ENCODE measurements at regions not wholly inside any gene's neighbourhood (a gene's known extent, or its start where the extent isn't known, plus 50 kb on each side); places are given as distances from the start of the nearest gene placed in this dataset.

GRCh38 chr9:90107726-90108655 is 503.2 kb downstream of the GADD45G start:
- Histone ChIP-seq H3K4me3 (ENCODE audit: low read depth in 1 of 2, low read length in 2 of 2) (no peak overlapping the region), H3K27me3 (ENCODE audit: control insufficient read depth in 1 of 2, insufficient read depth in 2 of 2, low read length in 2 of 2) (no peaks in the 10 kb centered on the region), H3K4me1 (ENCODE audit: control insufficient read depth in 2 of 2, insufficient read depth in 2 of 2, low read length in 1 of 2) (no peaks in the 10 kb centered on the region), H3K9me3 (ENCODE audit: control insufficient read depth in 2 of 2, insufficient read depth in 1 of 2, low read depth in 1 of 2, low read length in 1 of 2) (no peaks in the 10 kb centered on the region), H3K27ac (ENCODE audit: low read depth in 2 of 2, low read length in 1 of 2) (peak overlapping the region in 1 of 2 donors; percentile 31), H3K36me3 (ENCODE audit: control insufficient read depth in 2 of 2, insufficient read depth in 2 of 2, low read length in 1 of 2) (no peaks in the 10 kb centered on the region)
- 35 to 47% methylated on average over 7 of the region's 7 CpGs for WGBS, 2 donors

- Histone ChIP-seq H3K4me3 (ENCODE audit: low read depth in 1 of 2, low read length in 2 of 2) (no peak overlapping the region), H3K36me3 (ENCODE audit: control insufficient read depth in 2 of 2, insufficient read depth in 2 of 2, low read length in 1 of 2) (no peaks in the 10 kb centered on the region), H3K27ac (ENCODE audit: low read depth in 2 of 2, low read length in 1 of 2) (no peak overlapping the region), H3K9me3 (ENCODE audit: control insufficient read depth in 2 of 2, insufficient read depth in 1 of 2, low read depth in 1 of 2, low read length in 1 of 2) (no peaks in the 10 kb centered on the region), H3K4me1 (ENCODE audit: control insufficient read depth in 2 of 2, insufficient read depth in 2 of 2, low read length in 1 of 2) (no peaks in the 10 kb centered on the region), H3K27me3 (ENCODE audit: control insufficient read depth in 1 of 2, insufficient read depth in 2 of 2, low read length in 2 of 2) (no peaks in the 10 kb centered on the region)
- 42 to 47% methylated on average over 4 of the region's 4 CpGs for WGBS, 2 donors
Observed at GRCh38 chr9:90112788-90113187, 508.0 kb downstream of the GADD45G start.

GRCh38 chr9:90114641-90115425 is 510.0 kb downstream of the GADD45G start:
- no peak overlapping the region for H3K4me3 ChIP-seq (ENCODE audit: low read depth in 1 of 2, low read length in 2 of 2)
- no peaks in the 10 kb centered on the region for H3K9me3 ChIP-seq (ENCODE audit: control insufficient read depth in 2 of 2, insufficient read depth in 1 of 2, low read depth in 1 of 2, low read length in 1 of 2)
- H3K27me3 ChIP-seq (ENCODE audit: control insufficient read depth in 1 of 2, insufficient read depth in 2 of 2, low read length in 2 of 2): no peaks in the 10 kb centered on the region
- H3K27ac ChIP-seq (ENCODE audit: low read depth in 2 of 2, low read length in 1 of 2): no peak overlapping the region
- no peaks in the 10 kb centered on the region for H3K36me3 ChIP-seq (ENCODE audit: control insufficient read depth in 2 of 2, insufficient read depth in 2 of 2, low read length in 1 of 2)
- no peaks in the 10 kb centered on the region for H3K4me1 ChIP-seq (ENCODE audit: control insufficient read depth in 2 of 2, insufficient read depth in 2 of 2, low read length in 1 of 2)
- WGBS, 2 donors: 60 to 69% methylated on average over 4 of the region's 4 CpGs

- no peaks in the 10 kb centered on the region for H3K9me3 ChIP-seq (ENCODE audit: control insufficient read depth in 2 of 2, insufficient read depth in 1 of 2, low read depth in 1 of 2, low read length in 1 of 2)
- H3K36me3 ChIP-seq (ENCODE audit: control insufficient read depth in 2 of 2, insufficient read depth in 2 of 2, low read length in 1 of 2): no peaks in the 10 kb centered on the region
- no peaks in the 10 kb centered on the region for H3K4me1 ChIP-seq (ENCODE audit: control insufficient read depth in 2 of 2, insufficient read depth in 2 of 2, low read length in 1 of 2)
- H3K27me3 ChIP-seq (ENCODE audit: control insufficient read depth in 1 of 2, insufficient read depth in 2 of 2, low read length in 2 of 2): no peaks in the 10 kb centered on the region
- H3K4me3 ChIP-seq (ENCODE audit: low read depth in 1 of 2, low read length in 2 of 2): no peak overlapping the region
- WGBS, 2 donors: 63 to 68% methylated on average over 7 of the region's 7 CpGs
- H3K27ac ChIP-seq (ENCODE audit: low read depth in 2 of 2, low read length in 1 of 2): no peak overlapping the region
Observed at GRCh38 chr9:90121762-90122161, 517.0 kb downstream of the GADD45G start.

GRCh38 chr9:90124961-90125360 is 517.7 kb downstream of the DIRAS2 start:
- Histone ChIP-seq H3K36me3 (ENCODE audit: control insufficient read depth in 2 of 2, insufficient read depth in 2 of 2, low read length in 1 of 2) (no peaks in the 10 kb centered on the region), H3K27ac (ENCODE audit: low read depth in 2 of 2, low read length in 1 of 2) (no peak overlapping the region), H3K9me3 (ENCODE audit: control insufficient read depth in 2 of 2, insufficient read depth in 1 of 2, low read depth in 1 of 2, low read length in 1 of 2) (no peaks in the 10 kb centered on the region), H3K4me1 (ENCODE audit: control insufficient read depth in 2 of 2, insufficient read depth in 2 of 2, low read length in 1 of 2) (no peaks in the 10 kb centered on the region), H3K4me3 (ENCODE audit: low read depth in 1 of 2, low read length in 2 of 2) (no peak overlapping the region), H3K27me3 (ENCODE audit: control insufficient read depth in 1 of 2, insufficient read depth in 2 of 2, low read length in 2 of 2) (no peaks in the 10 kb centered on the region)
- WGBS, 2 donors: 58 to 72% methylated on average over 1 of the region's 1 CpG

GRCh38 chr9:90127923-90128322 is 514.7 kb downstream of the DIRAS2 start:
- Histone ChIP-seq H3K9me3 (ENCODE audit: control insufficient read depth in 2 of 2, insufficient read depth in 1 of 2, low read depth in 1 of 2, low read length in 1 of 2) (peaks cover 0 to 1% of the 10 kb centered on the region in 2 donors), H3K4me1 (ENCODE audit: control insufficient read depth in 2 of 2, insufficient read depth in 2 of 2, low read length in 1 of 2) (no peaks in the 10 kb centered on the region), H3K4me3 (ENCODE audit: low read depth in 1 of 2, low read length in 2 of 2) (no peak overlapping the region), H3K27me3 (ENCODE audit: control insufficient read depth in 1 of 2, insufficient read depth in 2 of 2, low read length in 2 of 2) (no peaks in the 10 kb centered on the region), H3K36me3 (ENCODE audit: control insufficient read depth in 2 of 2, insufficient read depth in 2 of 2, low read length in 1 of 2) (no peaks in the 10 kb centered on the region), H3K27ac (ENCODE audit: low read depth in 2 of 2, low read length in 1 of 2) (no peak overlapping the region)
- 88 to 89% methylated on average over 5 of the region's 5 CpGs for WGBS, 2 donors

- Histone ChIP-seq H3K27me3 (ENCODE audit: control insufficient read depth in 1 of 2, insufficient read depth in 2 of 2, low read length in 2 of 2) (no peaks in the 10 kb centered on the region), H3K9me3 (ENCODE audit: control insufficient read depth in 2 of 2, insufficient read depth in 1 of 2, low read depth in 1 of 2, low read length in 1 of 2) (peaks cover 0 to 1% of the 10 kb centered on the region in 2 donors), H3K4me3 (ENCODE audit: low read depth in 1 of 2, low read length in 2 of 2) (no peak overlapping the region), H3K4me1 (ENCODE audit: control insufficient read depth in 2 of 2, insufficient read depth in 2 of 2, low read length in 1 of 2) (no peaks in the 10 kb centered on the region), H3K27ac (ENCODE audit: low read depth in 2 of 2, low read length in 1 of 2) (no peak overlapping the region), H3K36me3 (ENCODE audit: control insufficient read depth in 2 of 2, insufficient read depth in 2 of 2, low read length in 1 of 2) (no peaks in the 10 kb centered on the region)
- 71 to 78% methylated on average over 7 of the region's 7 CpGs for WGBS, 2 donors
Observed at GRCh38 chr9:90128587-90129190, 513.9 kb downstream of the DIRAS2 start.

GRCh38 chr9:90129446-90129845 is 513.2 kb downstream of the DIRAS2 start:
- no peaks in the 10 kb centered on the region for H3K27me3 ChIP-seq (ENCODE audit: control insufficient read depth in 1 of 2, insufficient read depth in 2 of 2, low read length in 2 of 2)
- H3K27ac ChIP-seq (ENCODE audit: low read depth in 2 of 2, low read length in 1 of 2): no peak overlapping the region
- no peak overlapping the region for H3K4me3 ChIP-seq (ENCODE audit: low read depth in 1 of 2, low read length in 2 of 2)
- no peaks in the 10 kb centered on the region for H3K4me1 ChIP-seq (ENCODE audit: control insufficient read depth in 2 of 2, insufficient read depth in 2 of 2, low read length in 1 of 2)
- peaks cover 0 to 1% of the 10 kb centered on the region in 2 donors for H3K9me3 ChIP-seq (ENCODE audit: control insufficient read depth in 2 of 2, insufficient read depth in 1 of 2, low read depth in 1 of 2, low read length in 1 of 2)
- 90 to 93% methylated on average over 4 of the region's 4 CpGs for WGBS, 2 donors
- no peaks in the 10 kb centered on the region for H3K36me3 ChIP-seq (ENCODE audit: control insufficient read depth in 2 of 2, insufficient read depth in 2 of 2, low read length in 1 of 2)

- Histone ChIP-seq H3K27me3 (ENCODE audit: control insufficient read depth in 1 of 2, insufficient read depth in 2 of 2, low read length in 2 of 2) (no peaks in the 10 kb centered on the region), H3K4me3 (ENCODE audit: low read depth in 1 of 2, low read length in 2 of 2) (no peak overlapping the region), H3K4me1 (ENCODE audit: control insufficient read depth in 2 of 2, insufficient read depth in 2 of 2, low read length in 1 of 2) (no peaks in the 10 kb centered on the region), H3K9me3 (ENCODE audit: control insufficient read depth in 2 of 2, insufficient read depth in 1 of 2, low read depth in 1 of 2, low read length in 1 of 2) (peaks cover 0 to 1% of the 10 kb centered on the region in 2 donors), H3K27ac (ENCODE audit: low read depth in 2 of 2, low read length in 1 of 2) (no peak overlapping the region), H3K36me3 (ENCODE audit: control insufficient read depth in 2 of 2, insufficient read depth in 2 of 2, low read length in 1 of 2) (no peaks in the 10 kb centered on the region)
- 77 to 81% methylated on average over 7 of the region's 7 CpGs for WGBS, 2 donors
Observed at GRCh38 chr9:90131568-90131967, 511.1 kb downstream of the DIRAS2 start.
